ENCODE measurements at regions not wholly inside any gene's neighbourhood (a gene's known extent, or its start where the extent isn't known, plus 50 kb on each side); places are given as distances from the start of the nearest gene placed in this dataset.

- Histone ChIP-seq H3K27me3 (ENCODE audit: control insufficient read depth, extremely low read depth, insufficient read depth, low read length) (peaks cover 5% of the 10 kb centered on the region), H3K36me3 (ENCODE audit: control insufficient read depth in 2 of 2, extremely low read depth in 1 of 2, insufficient read depth in 2 of 2, low read length in 2 of 2) (no peaks in the 10 kb centered on the region), H4K20me1 (ENCODE audit: control insufficient read depth, extremely low read depth, insufficient read depth, low read length) (no peaks in the 10 kb centered on the region), H3K79me2 (ENCODE audit: control insufficient read depth, insufficient read depth, low read length) (no peaks in the 10 kb centered on the region), H3K9me1 (ENCODE audit: control insufficient read depth, extremely low read depth, insufficient read depth, low read length) (no peaks in the 10 kb centered on the region), H3K9ac (ENCODE audit: control insufficient read depth, extremely low read depth, insufficient read depth, low read length) (no peak overlapping the region), H2AFZ (ENCODE audit: control insufficient read depth, low read length) (no peak overlapping the region), H3K4me2 (ENCODE audit: control insufficient read depth, extremely low read depth, insufficient read depth, low read depth, low read length) (no peak overlapping the region), H3K4me1 (ENCODE audit: control insufficient read depth, extremely low read depth, insufficient read depth, low read length) (no peaks in the 10 kb centered on the region), H3K27ac (ENCODE audit: control insufficient read depth, insufficient read depth, low read length) (no peak overlapping the region), H3K9me3 (ENCODE audit: control insufficient read depth, low read depth, low read length) (no peaks in the 10 kb centered on the region), H3K4me3 (ENCODE audit: control insufficient read depth in 2 of 3, extremely low read depth in 1 of 3, insufficient read depth in 2 of 3, low read depth in 1 of 3, low read length in 3 of 3) (no peak overlapping the region)
- dilution Hi-C loops (cut with MboI; ENCODE audit: extremely low pct_ligation_motif_present, low sequenced_read_pairs): no loop called here
- DNase-seq (ENCODE audit: low read depth, low spot score): no peak
- TF ChIP-seq CTCF (optimal IDR thresholded peaks at IDR 0.05 in 1 of 3, IDR thresholded peaks at IDR 0.05 in 1 of 3, conservative IDR thresholded peaks at IDR 0.05 in 1 of 3; ENCODE audit: extremely low read depth in 1 of 3, insufficient read depth in 2 of 3, low read length in 3 of 3) (no peak), EZH2 (IDR thresholded peaks at IDR 0.05; ENCODE audit: low read length) (no peak)
- no peak for FAIRE-seq
These were observed 88.5 kb upstream of the APCDD1 start for GRCh38 chr18:10365901-10366300.

- no peak overlapping the region for H3K4me2 ChIP-seq (ENCODE audit: control insufficient read depth, extremely low read depth, insufficient read depth, low read depth, low read length)
- FAIRE-seq: no peak
- H2AFZ ChIP-seq (ENCODE audit: control insufficient read depth, low read length): no peak overlapping the region
These were observed 86.6 kb upstream of the APCDD1 start for GRCh38 chr18:10367836-10368235.

More at GRCh38 chr18:10367836-10368235, 86.6 kb upstream of the APCDD1 start:
- H3K9me1 ChIP-seq (ENCODE audit: control insufficient read depth, extremely low read depth, insufficient read depth, low read length): no peaks in the 10 kb centered on the region
- dilution Hi-C loops (cut with MboI; ENCODE audit: extremely low pct_ligation_motif_present, low sequenced_read_pairs): no loop called here
- no peaks in the 10 kb centered on the region for H3K36me3 ChIP-seq (ENCODE audit: control insufficient read depth in 2 of 2, extremely low read depth in 1 of 2, insufficient read depth in 2 of 2, low read length in 2 of 2)
- no peaks in the 10 kb centered on the region for H3K4me1 ChIP-seq (ENCODE audit: control insufficient read depth, extremely low read depth, insufficient read depth, low read length)
- H3K4me3 ChIP-seq (ENCODE audit: control insufficient read depth in 2 of 3, extremely low read depth in 1 of 3, insufficient read depth in 2 of 3, low read depth in 1 of 3, low read length in 3 of 3): no peak overlapping the region
- peaks cover 5% of the 10 kb centered on the region for H3K27me3 ChIP-seq (ENCODE audit: control insufficient read depth, extremely low read depth, insufficient read depth, low read length)
- H3K79me2 ChIP-seq (ENCODE audit: control insufficient read depth, insufficient read depth, low read length): no peaks in the 10 kb centered on the region
- DNase-seq (ENCODE audit: low read depth, low spot score): no peak
- H3K9me3 ChIP-seq (ENCODE audit: control insufficient read depth, low read depth, low read length): no peaks in the 10 kb centered on the region
- H3K9ac ChIP-seq (ENCODE audit: control insufficient read depth, extremely low read depth, insufficient read depth, low read length): no peak overlapping the region
- H3K27ac ChIP-seq (ENCODE audit: control insufficient read depth, insufficient read depth, low read length): no peak overlapping the region
- H4K20me1 ChIP-seq (ENCODE audit: control insufficient read depth, extremely low read depth, insufficient read depth, low read length): no peaks in the 10 kb centered on the region
- TF ChIP-seq CTCF (optimal IDR thresholded peaks at IDR 0.05 in 1 of 3, IDR thresholded peaks at IDR 0.05 in 1 of 3, conservative IDR thresholded peaks at IDR 0.05 in 1 of 3; ENCODE audit: extremely low read depth in 1 of 3, insufficient read depth in 2 of 3, low read length in 3 of 3) (no peak), EZH2 (IDR thresholded peaks at IDR 0.05; ENCODE audit: low read length) (no peak)

All from keratinocyte (primary cell).